HL-60 (cell line): ENCODE measurements at regions not wholly inside any gene's neighbourhood (a gene's known extent, or its start where the extent isn't known, plus 50 kb on each side); places are given as distances from the start of the nearest gene placed in this dataset.

Source experiments
- GABPA ChIP-seq: IDR thresholded peaks from 2 replicates; pipeline ENCODE4 v1.6.1; 2012; ENCODE audit warnings: low read depth
- POLR2AphosphoS5 ChIP-seq: IDR thresholded peaks from 2 replicates; pipeline ENCODE4 v1.6.1; 2012; ENCODE audit warnings: low read depth
- SPI1 ChIP-seq: IDR thresholded peaks from 2 replicates; pipeline ENCODE4 v1.6.1; 2012; ENCODE audit warnings: low read depth, mild to moderate bottlenecking, borderline replicate concordance
- TF ChIP-seq, protein P1 (sequence below): IDR thresholded peaks from one replicate; pipeline ENCODE4 v1.5.1; 2011; ENCODE audit warnings: low read length, control low read depth, inconsistent platforms; ENCODE audit not compliant: insufficient read depth
- TF ChIP-seq, protein P2 (sequence below): IDR thresholded peaks from 2 replicates; pipeline ENCODE4 v1.6.1; 2012; ENCODE audit warnings: low read depth; ENCODE audit not compliant: insufficient replicate concordance

DNA sequence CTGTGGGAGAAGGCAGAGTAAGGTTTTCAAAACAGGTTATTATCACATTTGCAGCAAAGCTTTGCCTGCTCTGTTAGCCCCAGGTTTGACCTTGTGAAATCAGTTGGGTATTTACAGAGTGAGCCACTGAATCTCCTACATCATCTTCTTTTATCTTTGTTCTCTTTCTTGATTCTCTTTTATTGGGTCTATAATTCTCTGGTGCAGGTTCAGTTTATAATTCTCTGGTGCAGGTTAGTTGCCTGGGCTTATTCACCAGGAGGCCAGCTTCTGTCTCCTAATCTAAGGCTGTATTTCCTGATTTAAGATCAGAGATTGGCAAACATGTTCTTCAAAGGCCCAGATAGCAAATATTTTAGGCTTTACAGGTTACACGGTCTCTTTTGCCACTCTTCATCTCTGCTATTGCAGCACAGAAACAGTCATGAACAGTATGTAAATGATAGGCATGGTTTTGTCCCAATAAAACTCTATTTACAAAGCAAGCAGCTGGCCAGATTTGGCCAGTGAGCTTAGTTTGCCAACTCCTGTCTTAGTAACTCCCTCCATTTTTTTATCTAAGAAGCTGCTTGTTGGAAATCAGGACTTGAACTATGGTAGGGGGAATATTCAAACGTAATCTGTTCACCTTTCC, 205.0 kb upstream of the RIMS1 start:
- TF ChIP-seq POLR2AphosphoS5 (no peak), GABPA (no peak), SPI1 (no peak)
- TF ChIP-seq, protein P1, sequence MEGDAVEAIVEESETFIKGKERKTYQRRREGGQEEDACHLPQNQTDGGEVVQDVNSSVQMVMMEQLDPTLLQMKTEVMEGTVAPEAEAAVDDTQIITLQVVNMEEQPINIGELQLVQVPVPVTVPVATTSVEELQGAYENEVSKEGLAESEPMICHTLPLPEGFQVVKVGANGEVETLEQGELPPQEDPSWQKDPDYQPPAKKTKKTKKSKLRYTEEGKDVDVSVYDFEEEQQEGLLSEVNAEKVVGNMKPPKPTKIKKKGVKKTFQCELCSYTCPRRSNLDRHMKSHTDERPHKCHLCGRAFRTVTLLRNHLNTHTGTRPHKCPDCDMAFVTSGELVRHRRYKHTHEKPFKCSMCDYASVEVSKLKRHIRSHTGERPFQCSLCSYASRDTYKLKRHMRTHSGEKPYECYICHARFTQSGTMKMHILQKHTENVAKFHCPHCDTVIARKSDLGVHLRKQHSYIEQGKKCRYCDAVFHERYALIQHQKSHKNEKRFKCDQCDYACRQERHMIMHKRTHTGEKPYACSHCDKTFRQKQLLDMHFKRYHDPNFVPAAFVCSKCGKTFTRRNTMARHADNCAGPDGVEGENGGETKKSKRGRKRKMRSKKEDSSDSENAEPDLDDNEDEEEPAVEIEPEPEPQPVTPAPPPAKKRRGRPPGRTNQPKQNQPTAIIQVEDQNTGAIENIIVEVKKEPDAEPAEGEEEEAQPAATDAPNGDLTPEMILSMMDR = no peak
- TF ChIP-seq, protein P2, sequence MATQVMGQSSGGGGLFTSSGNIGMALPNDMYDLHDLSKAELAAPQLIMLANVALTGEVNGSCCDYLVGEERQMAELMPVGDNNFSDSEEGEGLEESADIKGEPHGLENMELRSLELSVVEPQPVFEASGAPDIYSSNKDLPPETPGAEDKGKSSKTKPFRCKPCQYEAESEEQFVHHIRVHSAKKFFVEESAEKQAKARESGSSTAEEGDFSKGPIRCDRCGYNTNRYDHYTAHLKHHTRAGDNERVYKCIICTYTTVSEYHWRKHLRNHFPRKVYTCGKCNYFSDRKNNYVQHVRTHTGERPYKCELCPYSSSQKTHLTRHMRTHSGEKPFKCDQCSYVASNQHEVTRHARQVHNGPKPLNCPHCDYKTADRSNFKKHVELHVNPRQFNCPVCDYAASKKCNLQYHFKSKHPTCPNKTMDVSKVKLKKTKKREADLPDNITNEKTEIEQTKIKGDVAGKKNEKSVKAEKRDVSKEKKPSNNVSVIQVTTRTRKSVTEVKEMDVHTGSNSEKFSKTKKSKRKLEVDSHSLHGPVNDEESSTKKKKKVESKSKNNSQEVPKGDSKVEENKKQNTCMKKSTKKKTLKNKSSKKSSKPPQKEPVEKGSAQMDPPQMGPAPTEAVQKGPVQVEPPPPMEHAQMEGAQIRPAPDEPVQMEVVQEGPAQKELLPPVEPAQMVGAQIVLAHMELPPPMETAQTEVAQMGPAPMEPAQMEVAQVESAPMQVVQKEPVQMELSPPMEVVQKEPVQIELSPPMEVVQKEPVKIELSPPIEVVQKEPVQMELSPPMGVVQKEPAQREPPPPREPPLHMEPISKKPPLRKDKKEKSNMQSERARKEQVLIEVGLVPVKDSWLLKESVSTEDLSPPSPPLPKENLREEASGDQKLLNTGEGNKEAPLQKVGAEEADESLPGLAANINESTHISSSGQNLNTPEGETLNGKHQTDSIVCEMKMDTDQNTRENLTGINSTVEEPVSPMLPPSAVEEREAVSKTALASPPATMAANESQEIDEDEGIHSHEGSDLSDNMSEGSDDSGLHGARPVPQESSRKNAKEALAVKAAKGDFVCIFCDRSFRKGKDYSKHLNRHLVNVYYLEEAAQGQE = no peak
